ENCODE measurements at regions not wholly inside any gene's neighbourhood (a gene's known extent, or its start where the extent isn't known, plus 50 kb on each side); places are given as distances from the start of the nearest gene placed in this dataset.

DNA sequence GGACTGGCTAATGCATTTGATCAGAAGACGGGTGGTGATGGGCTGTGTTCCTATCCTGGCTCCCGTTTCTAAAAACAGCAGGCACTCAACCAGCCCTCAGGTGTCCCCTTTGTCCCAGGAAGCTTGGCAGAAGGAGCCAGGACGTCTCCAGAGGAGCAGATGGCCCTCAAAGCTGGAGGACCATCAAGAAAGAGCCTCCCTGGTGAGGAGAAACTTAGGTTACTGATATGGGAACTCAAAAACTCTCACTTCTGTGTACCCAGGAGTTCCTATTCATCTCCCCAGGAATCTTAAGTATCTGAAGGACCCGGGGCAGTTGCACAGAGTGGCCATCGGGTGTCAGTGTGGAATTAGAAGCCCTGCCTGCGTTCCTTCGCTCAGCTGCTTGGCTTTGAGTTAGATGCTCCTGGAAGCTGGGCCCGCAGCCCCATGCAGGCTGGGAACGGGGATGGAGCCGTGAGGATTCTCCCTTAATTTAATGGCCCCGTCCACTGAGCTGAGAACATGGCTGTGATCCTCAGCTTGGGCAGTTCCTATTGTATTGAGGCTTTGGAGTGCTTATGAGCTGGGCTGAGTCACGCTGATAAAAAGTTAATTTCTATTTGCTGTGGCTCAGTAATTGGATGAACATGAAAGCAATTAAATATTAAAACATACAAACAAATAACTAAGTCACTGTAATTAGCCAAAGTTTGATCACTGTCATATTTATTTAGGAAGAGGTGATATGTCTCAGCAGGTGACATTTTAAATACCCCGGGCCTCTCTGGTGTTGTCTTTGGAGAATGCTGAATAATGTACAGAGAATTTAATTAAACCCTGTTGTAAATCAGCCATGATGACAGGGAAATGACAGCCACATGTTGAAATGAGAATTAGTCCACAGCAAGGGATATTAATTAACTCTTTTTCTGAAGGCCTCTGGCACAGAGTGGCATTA lies 402.1 kb downstream of the SEC14L1 start:
- no peaks in the 10 kb centered on the region for H3K79me2 ChIP-seq (ENCODE audit: low read length)
- H4K20me1 ChIP-seq (ENCODE audit: insufficient read depth, low read length), result no peaks in the 10 kb centered on the region
- TF ChIP-seq, protein P1, sequence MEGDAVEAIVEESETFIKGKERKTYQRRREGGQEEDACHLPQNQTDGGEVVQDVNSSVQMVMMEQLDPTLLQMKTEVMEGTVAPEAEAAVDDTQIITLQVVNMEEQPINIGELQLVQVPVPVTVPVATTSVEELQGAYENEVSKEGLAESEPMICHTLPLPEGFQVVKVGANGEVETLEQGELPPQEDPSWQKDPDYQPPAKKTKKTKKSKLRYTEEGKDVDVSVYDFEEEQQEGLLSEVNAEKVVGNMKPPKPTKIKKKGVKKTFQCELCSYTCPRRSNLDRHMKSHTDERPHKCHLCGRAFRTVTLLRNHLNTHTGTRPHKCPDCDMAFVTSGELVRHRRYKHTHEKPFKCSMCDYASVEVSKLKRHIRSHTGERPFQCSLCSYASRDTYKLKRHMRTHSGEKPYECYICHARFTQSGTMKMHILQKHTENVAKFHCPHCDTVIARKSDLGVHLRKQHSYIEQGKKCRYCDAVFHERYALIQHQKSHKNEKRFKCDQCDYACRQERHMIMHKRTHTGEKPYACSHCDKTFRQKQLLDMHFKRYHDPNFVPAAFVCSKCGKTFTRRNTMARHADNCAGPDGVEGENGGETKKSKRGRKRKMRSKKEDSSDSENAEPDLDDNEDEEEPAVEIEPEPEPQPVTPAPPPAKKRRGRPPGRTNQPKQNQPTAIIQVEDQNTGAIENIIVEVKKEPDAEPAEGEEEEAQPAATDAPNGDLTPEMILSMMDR (IDR thresholded peaks at IDR 0.05; ENCODE audit: low read depth, low read length), result peak; percentile 87
- TF ChIP-seq EZH2phosphoT487 (IDR thresholded peaks at IDR 0.05; ENCODE audit: low read depth), result no peak
- no peak overlapping the region for H3K4me2 ChIP-seq (ENCODE audit: low read length)
- no peak overlapping the region for H3K4me3 ChIP-seq (ENCODE audit: low read length)
- no peak overlapping the region for H3K27ac ChIP-seq (ENCODE audit: low read length)
- no peak overlapping the region for H2AFZ ChIP-seq (ENCODE audit: low read depth, low read length)
- H3K36me3 ChIP-seq (replicated peaks; ENCODE audit: low read depth, low read length), result no peaks in the 10 kb centered on the region
- no peaks in the 10 kb centered on the region for H3K4me1 ChIP-seq (ENCODE audit: low read length)
- H3K9ac ChIP-seq (ENCODE audit: low read length), result no peak overlapping the region
- H3K27me3 ChIP-seq (ENCODE audit: low read depth, low read length), result peaks cover 13% of the 10 kb centered on the region
- H3K9me3 ChIP-seq (ENCODE audit: insufficient read depth, low read length), result no peaks in the 10 kb centered on the region

DNA sequence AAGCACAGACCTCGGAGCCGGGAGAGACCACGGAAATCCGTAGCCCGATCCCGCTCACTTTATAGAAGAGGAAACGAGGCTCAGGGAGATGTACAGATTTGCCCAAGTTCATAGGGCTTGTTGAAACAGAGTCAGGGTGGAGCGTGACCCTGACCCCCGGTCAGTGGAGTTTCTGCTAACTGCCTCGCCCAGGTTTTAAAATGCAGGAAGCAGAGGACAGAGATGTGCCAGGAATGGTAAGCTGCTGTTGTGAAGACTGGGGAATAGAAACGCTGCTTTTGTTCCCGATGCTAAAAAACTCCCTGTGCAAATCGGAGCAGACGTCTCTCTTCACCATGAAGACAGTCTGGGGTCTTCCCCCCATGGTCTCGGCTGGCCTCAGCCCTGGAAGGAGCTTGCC lies 403.0 kb downstream of the SEC14L1 start:
- no peaks in the 10 kb centered on the region for H3K79me2 ChIP-seq (ENCODE audit: low read length)
- no peak overlapping the region for H3K4me3 ChIP-seq (ENCODE audit: low read length)
- H3K36me3 ChIP-seq (replicated peaks; ENCODE audit: low read depth, low read length), result no peaks in the 10 kb centered on the region
- H3K27me3 ChIP-seq (ENCODE audit: low read depth, low read length), result peaks cover 5% of the 10 kb centered on the region
- H3K27ac ChIP-seq (ENCODE audit: low read length), result no peak overlapping the region
- H3K4me1 ChIP-seq (ENCODE audit: low read length), result no peaks in the 10 kb centered on the region
- H3K4me2 ChIP-seq (ENCODE audit: low read length), result no peak overlapping the region
- TF ChIP-seq, protein P1 (IDR thresholded peaks at IDR 0.05; ENCODE audit: low read depth, low read length), result no peak
- no peaks in the 10 kb centered on the region for H4K20me1 ChIP-seq (ENCODE audit: insufficient read depth, low read length)
- H2AFZ ChIP-seq (ENCODE audit: low read depth, low read length), result no peak overlapping the region
- no peak overlapping the region for H3K9ac ChIP-seq (ENCODE audit: low read length)
- H3K9me3 ChIP-seq (ENCODE audit: insufficient read depth, low read length), result no peaks in the 10 kb centered on the region

DNA sequence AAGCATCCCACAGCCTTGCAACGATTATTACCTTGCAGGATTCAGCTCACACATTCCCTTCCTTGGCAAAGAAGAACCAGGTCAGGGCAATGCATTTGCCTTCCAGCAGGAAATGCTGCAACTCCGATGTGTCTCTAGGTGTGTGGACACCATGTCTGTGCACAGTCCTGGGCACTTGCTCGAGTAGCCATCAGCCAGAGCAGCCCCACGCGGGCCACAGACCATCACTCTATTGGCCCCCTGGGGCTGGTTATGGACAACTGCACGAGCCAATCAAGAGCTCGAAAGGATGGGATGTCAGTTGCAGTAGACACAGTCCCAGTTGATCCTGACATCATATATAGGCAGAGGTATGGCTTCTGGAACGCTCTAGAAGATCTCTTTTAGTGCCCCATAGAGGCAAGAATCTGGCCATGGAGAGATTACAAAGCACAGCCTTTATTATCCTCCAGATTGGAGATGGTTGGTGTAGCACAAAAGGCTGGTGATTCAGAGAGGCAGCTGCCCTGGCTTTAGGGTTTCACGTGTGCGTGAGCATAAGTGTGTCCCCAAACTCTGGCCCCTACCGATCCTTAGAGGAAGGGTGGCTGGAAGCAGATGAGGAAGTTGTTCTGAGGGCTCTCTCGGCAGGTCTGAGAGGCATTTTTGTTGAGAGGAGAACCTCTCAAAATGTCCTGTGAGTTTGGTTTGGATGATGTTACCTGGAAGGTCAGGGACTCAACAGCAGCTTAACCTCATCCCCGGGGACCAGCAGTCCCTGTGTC lies 403.8 kb downstream of the SEC14L1 start:
- Histone ChIP-seq H3K36me3 (replicated peaks; ENCODE audit: low read depth, low read length) (no peaks in the 10 kb centered on the region), H3K4me3 (ENCODE audit: low read length) (no peak overlapping the region), H3K4me1 (ENCODE audit: low read length) (no peaks in the 10 kb centered on the region), H3K9me3 (ENCODE audit: insufficient read depth, low read length) (no peaks in the 10 kb centered on the region), H3K27ac (ENCODE audit: low read length) (no peak overlapping the region), H3K79me2 (ENCODE audit: low read length) (no peaks in the 10 kb centered on the region), H3K27me3 (ENCODE audit: low read depth, low read length) (peaks cover 4% of the 10 kb centered on the region; the same call in 1 of the 2 replicates), H2AFZ (ENCODE audit: low read depth, low read length) (no peak overlapping the region), H3K4me2 (ENCODE audit: low read length) (no peak overlapping the region), H4K20me1 (ENCODE audit: insufficient read depth, low read length) (no peaks in the 10 kb centered on the region), H3K9ac (ENCODE audit: low read length) (no peak overlapping the region)
- TF ChIP-seq, protein P1 (IDR thresholded peaks at IDR 0.05; ENCODE audit: low read depth, low read length), result no peak
- no peak for TF ChIP-seq EZH2phosphoT487 (IDR thresholded peaks at IDR 0.05; ENCODE audit: low read depth)

DNA sequence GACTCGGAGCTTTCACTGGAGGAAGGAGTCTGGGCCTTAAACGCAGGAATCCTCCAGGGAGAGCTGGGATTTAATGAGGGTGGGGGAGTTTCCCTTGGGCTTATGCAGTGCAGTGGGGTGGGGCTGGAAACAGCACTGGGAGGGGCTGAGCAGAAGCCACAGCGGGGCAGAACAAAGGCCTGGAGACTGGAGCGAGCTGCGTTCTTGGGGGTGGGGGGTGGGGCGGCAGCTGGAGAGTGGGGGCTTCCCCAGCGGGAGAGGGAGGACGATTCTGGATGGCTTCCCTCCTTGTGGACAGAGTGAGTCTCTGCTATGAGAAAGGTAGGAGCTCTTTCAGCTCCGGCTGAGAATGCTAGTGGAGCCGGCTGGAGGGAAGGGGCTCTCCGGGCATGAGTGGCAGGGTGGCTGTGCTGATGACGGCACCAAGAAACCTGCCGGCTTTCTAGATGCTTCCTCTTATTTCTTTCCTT lies 406.0 kb downstream of the SEC14L1 start:
- Histone ChIP-seq H3K79me2 (ENCODE audit: low read length) (no peaks in the 10 kb centered on the region), H3K4me3 (ENCODE audit: low read length) (no peak overlapping the region), H3K27me3 (ENCODE audit: low read depth, low read length) (peaks cover 8% of the 10 kb centered on the region), H3K4me2 (ENCODE audit: low read length) (no peak overlapping the region), H3K27ac (ENCODE audit: low read length) (no peak overlapping the region), H3K4me1 (ENCODE audit: low read length) (no peaks in the 10 kb centered on the region), H4K20me1 (ENCODE audit: insufficient read depth, low read length) (no peaks in the 10 kb centered on the region), H2AFZ (ENCODE audit: low read depth, low read length) (no peak overlapping the region), H3K9me3 (ENCODE audit: insufficient read depth, low read length) (no peaks in the 10 kb centered on the region), H3K9ac (ENCODE audit: low read length) (no peak overlapping the region), H3K36me3 (replicated peaks; ENCODE audit: low read depth, low read length) (no peaks in the 10 kb centered on the region)
- TF ChIP-seq, protein P1 (IDR thresholded peaks at IDR 0.05; ENCODE audit: low read depth, low read length), result no peak
- TF ChIP-seq EZH2phosphoT487 (IDR thresholded peaks at IDR 0.05; ENCODE audit: low read depth), result no peak

Data from OCI-LY3 (cell line).